A549 (cell line): ENCODE measurements at regions not wholly inside any gene's neighbourhood (a gene's known extent, or its start where the extent isn't known, plus 50 kb on each side); places are given as distances from the start of the nearest gene placed in this dataset.

Source experiments
- ATAC-seq, 2 experiments: fragments of 200-7000 bp in 1 of 2; fragments of >200 bp in 1 of 2; cut with Nextera tagmentation in 1 of 2; cut with Tn5 transposase in 1 of 2; 3 replicates each; pipeline versions ENCODE4 v1.8.0 to v1.9.1; 2018 to 2020; ENCODE audit warnings: mild to moderate bottlenecking in 1 of 2, moderate library complexity in 1 of 2
- CTCF ChIA-PET: fragments of 300-600 bp; sonication (Branson Sonifier 250); formaldehyde crosslinking; extraction: SDS; loops from one replicate; lab custom pipeline; 2021; ENCODE audit warnings: antibody characterized with exemption, inconsistent platforms; lab: Yijun Ruan, JAX
- POLR2A ChIA-PET: fragments of 350-600 bp; formaldehyde crosslinking; extraction: SDS; loops from one replicate; lab custom pipeline; 2021; ENCODE audit warnings: antibody characterized with exemption, inconsistent platforms; lab: Yijun Ruan, JAX
- DNase-seq, 2 experiments: peaks; one replicate each; pipeline versions ENCODE4 v3.0.0 to v3.0.0-alpha.2; 2011 to 2016; ENCODE audit warnings: low read depth in 1 of 2, low spot score in 1 of 2
- FAIRE-seq: peaks from 2 replicates; lab custom pipeline; 2011; peaks lifted over from hg19 to GRCh38; lab: Jason Lieb, UNC
- H3K27ac ChIP-seq, 2 experiments: fragments of >200 bp; sonication (Bioruptor Twin); formaldehyde crosslinking; 3 replicates each; pipeline ENCODE4 v1.5.1; 2016 to 2017
- H3K4me1 ChIP-seq: fragments of >200 bp; sonication (Bioruptor Twin); formaldehyde crosslinking; 3 replicates; pipeline ENCODE4 v1.6.1; 2016
- H3K4me2 ChIP-seq: fragments of >200 bp; sonication (Bioruptor Twin); formaldehyde crosslinking; 3 replicates; pipeline ENCODE4 v1.6.1; 2016
- H3K4me3 ChIP-seq: fragments of >200 bp; sonication (Bioruptor Twin); formaldehyde crosslinking; 3 replicates; pipeline ENCODE4 v1.5.1; 2016
- H3K9me3 ChIP-seq: fragments of >200 bp; sonication (Bioruptor Twin); formaldehyde crosslinking; 3 replicates; pipeline ENCODE4 v1.6.1; 2016
- BCL3 ChIP-seq: fragments of >200 bp; sonication (Bioruptor Twin); formaldehyde crosslinking; IDR thresholded peaks from 3 replicates; pipeline ENCODE4 v1.6.1; 2016
- CBX2 ChIP-seq: fragments of 200-600 bp; sonication (generic); IDR thresholded peaks from 2 replicates; pipeline ENCODE4 v1.6.1; 2016; ENCODE audit warnings: low read depth, mild to moderate bottlenecking, borderline replicate concordance
- E2F6 ChIP-seq: IDR thresholded peaks from 2 replicates; pipeline ENCODE4 v1.6.1; 2012; ENCODE audit warnings: low read depth, borderline replicate concordance
- EHMT2 ChIP-seq: fragments of 200-600 bp; sonication (generic); IDR thresholded peaks from 2 replicates; pipeline ENCODE4 v1.6.1; 2016; ENCODE audit warnings: antibody characterized with exemption, low read depth, mild to moderate bottlenecking, moderate library complexity
- ELK1 ChIP-seq: fragments of 150-350 bp; IDR thresholded peaks from 2 replicates; pipeline ENCODE4 v1.6.1; 2014; ENCODE audit warnings: low read depth, mild to moderate bottlenecking, low read length
- EP300 ChIP-seq, 2 experiments: fragments of >200 bp; sonication (Bioruptor Twin); formaldehyde crosslinking; IDR thresholded peaks; 2 replicates in 1 of 2; 3 replicates in 1 of 2; pipeline ENCODE4 v1.6.1; 2016 to 2017
- HDAC2 ChIP-seq: fragments of 200-600 bp; sonication (generic); IDR thresholded peaks from 2 replicates; pipeline ENCODE4 v1.6.1; 2016
- HEYL ChIP-seq: fragments of 250-450 bp; sonication (Bioruptor Pico); IDR thresholded peaks from 2 replicates; pipeline ENCODE4 v1.8.0; 2021; ENCODE audit warnings: mild to moderate bottlenecking, moderate library complexity
- HOXB13 ChIP-seq: fragments of 250-450 bp; sonication (Bioruptor Pico); IDR thresholded peaks from 2 replicates; pipeline ENCODE4 v1.5.0; 2020; ENCODE audit warnings: low read depth, mild to moderate bottlenecking, moderate library complexity
- JUN ChIP-seq, 2 experiments: fragments of >200 bp; sonication (Bioruptor Twin); formaldehyde crosslinking; IDR thresholded peaks; 2 replicates in 1 of 2; 3 replicates in 1 of 2; pipeline ENCODE4 v1.6.1; 2016 to 2017
- KDM1A ChIP-seq: fragments of 200-600 bp; sonication (generic); IDR thresholded peaks from 2 replicates; pipeline ENCODE4 v1.6.1; 2016; ENCODE audit warnings: low read depth, mild to moderate bottlenecking
- KDM5A ChIP-seq: fragments of 200-600 bp; sonication (generic); IDR thresholded peaks from 2 replicates; pipeline ENCODE4 v1.6.1; 2016; ENCODE audit warnings: antibody characterized with exemption, mild to moderate bottlenecking
- MAFK ChIP-seq: fragments of 450-650 bp; IDR thresholded peaks from 2 replicates; pipeline ENCODE4 v1.6.1; 2014; ENCODE audit not compliant: partially characterized antibody
- MAZ ChIP-seq: fragments of 150-350 bp; IDR thresholded peaks from 2 replicates; pipeline ENCODE4 v1.6.1; 2014; ENCODE audit warnings: antibody characterized with exemption, low read depth, low read length, borderline replicate concordance
- NFE2L2 ChIP-seq: fragments of 150-350 bp; conservative IDR thresholded peaks from 2 replicates; pipeline ENCODE4 v1.6.1; 2014; ENCODE audit warnings: low read length
- NPAS2 ChIP-seq: fragments of 250-450 bp; sonication (Bioruptor Pico); IDR thresholded peaks from 2 replicates; pipeline ENCODE4 v1.8.0; 2022; ENCODE audit warnings: mild to moderate bottlenecking, moderate library complexity, borderline replicate concordance
- PHF8 ChIP-seq: fragments of 200-600 bp; sonication (generic); IDR thresholded peaks from 2 replicates; pipeline ENCODE4 v1.6.1; 2016; ENCODE audit warnings: low read depth, mild to moderate bottlenecking, antibody characterized with exemption, moderate library complexity, borderline replicate concordance
- POLR2A ChIP-seq: IDR thresholded peaks from 2 replicates; pipeline ENCODE4 v1.6.1; 2012; ENCODE audit warnings: mild to moderate bottlenecking, low read length
- RARB ChIP-seq: fragments of 250-450 bp; sonication (Bioruptor Pico); IDR thresholded peaks from 2 replicates; pipeline ENCODE4 v1.8.0; 2021; ENCODE audit warnings: mild to moderate bottlenecking, moderate library complexity
- REST ChIP-seq: fragments of 200-600 bp; sonication (generic); IDR thresholded peaks from 2 replicates; pipeline ENCODE4 v1.6.1; 2016; ENCODE audit warnings: antibody characterized with exemption, mild to moderate bottlenecking, moderate library complexity
- SMC3 ChIP-seq: fragments of >200 bp; sonication (Bioruptor Twin); formaldehyde crosslinking; IDR thresholded peaks from 3 replicates; pipeline ENCODE4 v1.6.1; 2018; ENCODE audit warnings: inconsistent platforms
- TFCP2L1 ChIP-seq: fragments of 250-450 bp; sonication (Bioruptor Pico); IDR thresholded peaks from 2 replicates; pipeline ENCODE4 v1.5.0; 2021; ENCODE audit warnings: mild to moderate bottlenecking
- ZC3H11A ChIP-seq: fragments of 450-650 bp; IDR thresholded peaks from 2 replicates; pipeline ENCODE4 v1.6.1; 2014; ENCODE audit warnings: antibody characterized with exemption, mild to moderate bottlenecking
- ZFP36 ChIP-seq: fragments of 450-650 bp; IDR thresholded peaks from 2 replicates; pipeline ENCODE4 v1.6.1; 2014; ENCODE audit warnings: borderline replicate concordance; ENCODE audit not compliant: partially characterized antibody
- ZSCAN20 ChIP-seq: fragments of 250-450 bp; sonication (Bioruptor Pico); IDR thresholded peaks from 2 replicates; pipeline ENCODE4 v1.8.0; 2022; ENCODE audit warnings: mild to moderate bottlenecking, moderate library complexity
- WGBS: methylation state at CpG from one replicate; pipeline ENCODE4 v1.1.6; 2017; ENCODE audit errors: missing lambda C conversion rate; 5-methylcytosine and 5-hydroxymethylcytosine counted together
- TF ChIP-seq, protein P1 (sequence below): IDR thresholded peaks from 2 replicates; pipeline ENCODE4 v1.6.1; 2012

DNA sequence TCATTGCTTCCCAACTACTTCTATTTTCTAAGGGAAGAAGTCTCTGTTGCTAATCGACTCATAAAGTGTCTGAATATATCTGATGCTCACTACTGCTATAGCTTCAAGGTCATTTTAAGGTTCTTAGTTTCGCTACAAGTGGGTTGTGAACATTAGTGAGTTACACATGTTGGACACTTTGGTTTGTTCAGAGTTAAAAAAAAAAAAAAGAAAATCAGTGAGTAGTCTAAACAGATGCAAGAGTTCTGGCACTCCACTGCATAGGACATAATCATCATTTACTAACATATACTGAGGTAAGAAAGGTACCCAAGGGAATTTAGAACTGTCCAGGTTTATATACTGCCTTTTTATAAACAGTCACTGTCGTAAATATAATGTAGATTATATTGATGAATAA lies 108.8 kb downstream of the KLF12 start:
- Histone ChIP-seq H3K27ac (no peak overlapping the region), H3K4me2 (no peak overlapping the region), H3K4me3 (no peak overlapping the region), H3K4me1 (no peaks in the 10 kb centered on the region), H3K9me3 (no peaks in the 10 kb centered on the region)
- FAIRE-seq, result no peak
- TF ChIP-seq HOXB13 (CRISPR knock-in tag) (no peak), ELK1 (no peak), HDAC2 (no peak), ZC3H11A (no peak), NPAS2 (CRISPR knock-in tag) (no peak), KDM5A (no peak), JUN (IDR thresholded peaks at IDR 0.05) (no peak), REST (no peak), RARB (no peak), SMC3 (no peak), KDM1A (no peak), E2F6 (no peak), ZFP36 (no peak)
- TF ChIP-seq, protein P1, sequence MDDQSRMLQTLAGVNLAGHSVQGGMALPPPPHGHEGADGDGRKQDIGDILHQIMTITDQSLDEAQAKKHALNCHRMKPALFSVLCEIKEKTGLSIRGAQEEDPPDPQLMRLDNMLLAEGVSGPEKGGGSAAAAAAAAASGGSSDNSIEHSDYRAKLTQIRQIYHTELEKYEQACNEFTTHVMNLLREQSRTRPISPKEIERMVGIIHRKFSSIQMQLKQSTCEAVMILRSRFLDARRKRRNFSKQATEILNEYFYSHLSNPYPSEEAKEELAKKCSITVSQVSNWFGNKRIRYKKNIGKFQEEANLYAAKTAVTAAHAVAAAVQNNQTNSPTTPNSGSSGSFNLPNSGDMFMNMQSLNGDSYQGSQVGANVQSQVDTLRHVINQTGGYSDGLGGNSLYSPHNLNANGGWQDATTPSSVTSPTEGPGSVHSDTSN, result no peak
- ChIA-PET POLR2A (no interaction called here), CTCF (no interaction called here)
- no peak for DNase-seq
- ATAC-seq, result no peak
- 71% methylated on average over 3 of the region's 3 CpGs for WGBS

DNA sequence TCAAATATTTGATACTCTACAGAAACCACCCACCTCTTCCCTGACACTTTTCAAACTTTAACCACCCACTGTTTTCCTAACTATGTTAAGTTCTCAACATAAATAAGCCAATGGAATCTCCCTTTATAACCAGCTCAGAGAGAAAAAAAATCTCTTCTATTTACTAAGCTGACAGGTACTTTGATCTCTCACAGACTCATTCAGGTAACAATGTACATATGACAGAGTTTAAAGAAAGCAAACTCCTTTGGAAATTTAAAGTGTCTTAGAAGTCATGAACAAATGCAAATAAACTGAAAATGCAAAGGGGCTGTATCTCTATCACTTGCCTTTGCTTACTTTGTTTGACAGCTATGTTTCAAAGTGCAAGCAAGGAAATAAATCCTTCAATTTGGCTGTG lies 109.3 kb downstream of the KLF12 start:
- FAIRE-seq, result no peak

More for the DNA sequence above, 109.3 kb downstream of the KLF12 start:
- POLR2A ChIA-PET, result no interaction called here
- Histone ChIP-seq H3K4me2 (no peak overlapping the region), H3K9me3 (no peaks in the 10 kb centered on the region), H3K27ac (no peak overlapping the region), H3K4me3 (no peak overlapping the region), H3K4me1 (no peaks in the 10 kb centered on the region)
- CTCF ChIA-PET, result interaction anchor here (0.7 kb wide), 1 partner anchor 262 kb away, joined by 3 read pairs; no protein-coding TSS in a partner anchor
- ATAC-seq, result no peak
- DNase-seq, result no peak
- no peak for TF ChIP-seq EHMT2
- TF ChIP-seq TFCP2L1, result no peak
- no peak for TF ChIP-seq ZSCAN20 (CRISPR knock-in tag)
- TF ChIP-seq NFE2L2, result no peak
- TF ChIP-seq HEYL (CRISPR knock-in tag), result no peak
- TF ChIP-seq CBX2, result no peak
- TF ChIP-seq EP300 (IDR thresholded peaks at IDR 0.05), result no peak
- TF ChIP-seq BCL3, result no peak
- TF ChIP-seq MAZ, result no peak
- no peak for TF ChIP-seq HDAC2
- no peak for TF ChIP-seq MAFK
- TF ChIP-seq REST, result no peak
- no peak for TF ChIP-seq POLR2A
- TF ChIP-seq PHF8, result no peak
